Endothelial cell of umbilical vein (primary cell): ENCODE measurements at regions not wholly inside any gene's neighbourhood (a gene's known extent, or its start where the extent isn't known, plus 50 kb on each side); places are given as distances from the start of the nearest gene placed in this dataset.

ENCODE experiments used
- BruUV-seq: library from RNA; stranded (reverse); fragments of 400-500 nt; replicated peaks from 2 replicates; lab custom pipeline; 2021; lab: Mats Ljungman, UMichigan
- CTCF ChIA-PET: fragments of 300-600, 350-600 bp; sonication (Branson Sonifier 250); formaldehyde crosslinking; loops from one replicate; lab custom pipeline; 2021; ENCODE audit warnings: antibody characterized with exemption, inconsistent platforms; lab: Charles Lee
- POLR2A ChIA-PET: fragments of 300-600, 350-600 bp; sonication (Branson Sonifier 250); formaldehyde crosslinking; loops from one replicate; lab custom pipeline; 2021; ENCODE audit warnings: antibody characterized with exemption, inconsistent platforms; lab: Charles Lee
- DNase-seq: peaks from one replicate; pipeline ENCODE4 v3.0.0-alpha.2; 2011; ENCODE audit warnings: low read depth, low spot score
- FAIRE-seq: peaks from 2 replicates; lab custom pipeline; 2011; peaks lifted over from hg19 to GRCh38; lab: Jason Lieb, UNC
- H2AFZ ChIP-seq: 2 replicates; pipeline ENCODE4 v1.6.0; 2012; ENCODE audit warnings: low read depth, low read length, control low read depth, inconsistent platforms
- H3K27ac ChIP-seq: 2 replicates; pipeline ENCODE4 v1.5.1; 2011; ENCODE audit warnings: low read depth, mild to moderate bottlenecking, control low read depth, low read length, moderate library complexity; ENCODE audit not compliant: insufficient read depth
- H3K27me3 ChIP-seq, 2 experiments: 2 replicates each; pipeline versions ENCODE4 v1.6.0 to v1.6.1; 2011; ENCODE audit warnings: low read length in 2 of 2, mixed read lengths in 1 of 2; ENCODE audit not compliant: control insufficient read depth in 2 of 2, insufficient read depth in 2 of 2
- H3K36me3 ChIP-seq, 2 experiments: 2 replicates in 1 of 2; 3 replicates in 1 of 2; pipeline ENCODE4 v1.5.1; 2011; ENCODE audit warnings: low read length in 2 of 2, mild to moderate bottlenecking in 1 of 2, moderate library complexity in 1 of 2; ENCODE audit not compliant: control insufficient read depth in 2 of 2, insufficient read depth in 2 of 2; ENCODE audit errors: extremely low read depth in 1 of 2
- H3K4me1 ChIP-seq: 3 replicates; pipeline ENCODE4 v1.5.1; 2011; ENCODE audit warnings: mild to moderate bottlenecking, low read length; ENCODE audit not compliant: control insufficient read depth, insufficient read depth; ENCODE audit errors: extremely low read depth
- H3K4me2 ChIP-seq: 2 replicates; pipeline ENCODE4 v1.6.1; 2011; ENCODE audit warnings: low read length, control low read depth, mixed read lengths; ENCODE audit not compliant: insufficient read depth
- H3K4me3 ChIP-seq, 3 experiments: fragments of 200-600 bp in 1 of 3; sonication (generic), shearing (Covaris generic) in 1 of 3; replicated peaks in 1 of 3; 2 replicates each; pipeline ENCODE4 v1.5.1; 2011 to 2016; ENCODE audit warnings: control low read depth in 3 of 3, low read length in 3 of 3, mild to moderate bottlenecking in 2 of 3, inconsistent platforms in 1 of 3, low read depth in 1 of 3, moderate library complexity in 1 of 3; ENCODE audit not compliant: insufficient read depth in 1 of 3
- H3K79me2 ChIP-seq: 2 replicates; pipeline ENCODE4 v1.6.0; 2012; ENCODE audit warnings: low read length, inconsistent platforms; ENCODE audit not compliant: control insufficient read depth, insufficient read depth
- H3K9ac ChIP-seq: replicated peaks from 2 replicates; pipeline ENCODE3; 2011; ENCODE audit warnings: low read length, control low read depth; ENCODE audit not compliant: insufficient read depth; ENCODE audit errors: extremely low read depth
- H3K9me1 ChIP-seq: replicated peaks from 3 replicates; pipeline ENCODE4 v1.6.0; 2011; ENCODE audit warnings: mild to moderate bottlenecking, low read length; ENCODE audit not compliant: control insufficient read depth, insufficient read depth; ENCODE audit errors: extremely low read depth
- H3K9me3 ChIP-seq: replicated peaks from 2 replicates; pipeline ENCODE4 v1.5.1; 2012; ENCODE audit warnings: low read length, inconsistent platforms; ENCODE audit not compliant: control insufficient read depth, insufficient read depth
- H4K20me1 ChIP-seq: replicated peaks from 2 replicates; pipeline ENCODE3; 2011; ENCODE audit warnings: mild to moderate bottlenecking, low read length; ENCODE audit not compliant: control insufficient read depth, insufficient read depth; ENCODE audit errors: extremely low read depth
- CTCF ChIP-seq, 2 donors: IDR thresholded peaks; 1 replicate in 1 of 2; 2 replicates in 1 of 2; pipeline ENCODE4 v1.5.1; 2011; ENCODE audit warnings: low read length in 2 of 2, mild to moderate bottlenecking in 2 of 2, moderate library complexity in 2 of 2, control low read depth in 1 of 2, inconsistent platforms in 1 of 2, low read depth in 1 of 2; ENCODE audit not compliant: insufficient read depth in 1 of 2; ENCODE audit errors: extremely low read depth in 1 of 2
- EZH2 ChIP-seq: IDR thresholded peaks from 2 replicates; pipeline ENCODE4 v1.6.1; 2012; ENCODE audit warnings: borderline replicate concordance, low read depth, mild to moderate bottlenecking, moderate library complexity, low read length, inconsistent platforms; ENCODE audit not compliant: severe bottlenecking
- FOS ChIP-seq: IDR thresholded peaks from 2 replicates; pipeline ENCODE4 v1.6.1; 2011; ENCODE audit warnings: mild to moderate bottlenecking, low read length, moderate library complexity, borderline replicate concordance; ENCODE audit not compliant: insufficient read depth
- GATA2 ChIP-seq: IDR thresholded peaks from 2 replicates; pipeline ENCODE4 v1.7.0; 2011; ENCODE audit warnings: low read depth, mild to moderate bottlenecking, moderate library complexity, mixed read lengths, low read length; ENCODE audit not compliant: insufficient read length, insufficient read depth
- JUN ChIP-seq: IDR thresholded peaks from 2 replicates; pipeline ENCODE4 v1.6.1; 2011; ENCODE audit warnings: borderline replicate concordance, low read depth; ENCODE audit not compliant: insufficient read length, insufficient read depth
- MYC ChIP-seq: IDR thresholded peaks from one replicate; pipeline ENCODE4 v1.6.1; 2011; ENCODE audit warnings: mild to moderate bottlenecking, low read depth, low read length
- POLR2A ChIP-seq: IDR thresholded peaks from 2 replicates; pipeline ENCODE4 v1.6.1; 2012; ENCODE audit warnings: low read depth, mild to moderate bottlenecking, control low read depth, low read length
- POLR2AphosphoS5 ChIP-seq: IDR thresholded peaks from 2 replicates; pipeline ENCODE4 v1.6.1; 2012; ENCODE audit warnings: low read depth, mild to moderate bottlenecking, control low read depth, low read length, moderate library complexity; ENCODE audit not compliant: insufficient read depth
- dilution Hi-C: fragments of 300-500 bp; cut with MboI; formaldehyde crosslinking; loops from one replicate; pipeline ENCODE4 v1.15.0; 2019; ENCODE audit warnings: low sequenced_read_pairs; ENCODE audit not compliant: extremely low pct_ligation_motif_present
- intact Hi-C: fragments of 100-400 bp; cut with micrococcal nuclease; formaldehyde crosslinking; loops from one replicate; pipeline ENCODE4 v1.10.0; 2022
- TF ChIP-seq, protein P1 (sequence below): IDR thresholded peaks from 2 replicates; pipeline ENCODE4 v1.6.1; 2011; ENCODE audit not compliant: insufficient read depth, insufficient read length

GRCh38 chr13:60974296-60974695 lies 441.4 kb downstream of the PCDH20 start:
- no peak for DNase-seq
- no peaks in the 10 kb centered on the region for H3K4me1 ChIP-seq
- TF ChIP-seq POLR2A (no peak), JUN (no peak)
- H3K27me3 ChIP-seq, result no peaks in the 10 kb centered on the region
- no TSS peak for BruUV-seq
- no peaks in the 10 kb centered on the region for H3K36me3 ChIP-seq
- no peaks in the 10 kb centered on the region for H4K20me1 ChIP-seq
- dilution Hi-C loops, result no loop called here
- CTCF ChIA-PET, result no interaction called here
- no peak for FAIRE-seq
- H3K27ac ChIP-seq, result no peak overlapping the region
- no peak overlapping the region for H2AFZ ChIP-seq
- no peak overlapping the region for H3K4me3 ChIP-seq
- H3K9me3 ChIP-seq, result no peaks in the 10 kb centered on the region
- intact Hi-C loops, result no loop called here
- POLR2A ChIA-PET, result no interaction called here
- no peak overlapping the region for H3K9ac ChIP-seq
- H3K9me1 ChIP-seq, result no peaks in the 10 kb centered on the region
- no peak overlapping the region for H3K4me2 ChIP-seq
- no peaks in the 10 kb centered on the region for H3K79me2 ChIP-seq

DNA sequence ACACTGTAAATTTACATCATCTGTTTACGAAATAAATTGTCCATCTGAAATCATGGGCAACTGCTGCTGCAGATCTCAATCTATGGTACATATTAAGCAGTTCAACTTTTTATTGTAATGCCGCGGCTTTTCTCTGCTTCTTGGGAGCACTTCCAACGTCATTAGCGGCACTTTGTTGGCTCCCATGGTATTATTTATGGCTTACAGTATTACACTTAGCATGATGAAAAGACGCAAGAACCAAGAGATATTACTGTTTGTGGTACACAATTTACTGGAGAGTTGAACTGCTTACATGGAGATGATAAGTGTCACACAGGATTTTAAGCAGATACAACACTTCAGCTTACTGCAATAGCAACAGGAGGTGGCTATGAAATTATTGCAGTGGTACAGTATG lies 442.1 kb downstream of the PCDH20 start:
- Histone ChIP-seq H3K4me2 (no peak overlapping the region), H3K9me3 (no peaks in the 10 kb centered on the region), H2AFZ (no peak overlapping the region), H3K4me3 (no peak overlapping the region), H3K36me3 (no peaks in the 10 kb centered on the region), H3K9ac (no peak overlapping the region), H3K4me1 (no peaks in the 10 kb centered on the region), H3K27ac (no peak overlapping the region), H4K20me1 (no peaks in the 10 kb centered on the region), H3K9me1 (no peaks in the 10 kb centered on the region), H3K79me2 (no peaks in the 10 kb centered on the region), H3K27me3 (no peaks in the 10 kb centered on the region)
- ChIA-PET POLR2A (no interaction called here), CTCF (no interaction called here)
- FAIRE-seq (no peak), DNase-seq (no peak)
- intact Hi-C loops, result no loop called here
- no peak for TF ChIP-seq POLR2A
- no peak for TF ChIP-seq POLR2AphosphoS5
- TF ChIP-seq CTCF (IDR thresholded peaks at IDR 0.05; ENCODE audit: extremely low read depth in 1 of 2, insufficient read depth in 1 of 2, low read depth in 1 of 2, low read length in 2 of 2), result no peak
- TF ChIP-seq GATA2, result no peak
- TF ChIP-seq JUN, result no peak
- TF ChIP-seq, protein P1, sequence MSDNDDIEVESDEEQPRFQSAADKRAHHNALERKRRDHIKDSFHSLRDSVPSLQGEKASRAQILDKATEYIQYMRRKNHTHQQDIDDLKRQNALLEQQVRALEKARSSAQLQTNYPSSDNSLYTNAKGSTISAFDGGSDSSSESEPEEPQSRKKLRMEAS, result no peak
- no peak for TF ChIP-seq EZH2
- no peak for TF ChIP-seq FOS
- TF ChIP-seq MYC, result no peak
- dilution Hi-C loops, result no loop called here
- no TSS peak for BruUV-seq
